VCaP (cell line): ENCODE measurements at regions not wholly inside any gene's neighbourhood (a gene's known extent, or its start where the extent isn't known, plus 50 kb on each side); places are given as distances from the start of the nearest gene placed in this dataset.

Experiments
- H3K27ac ChIP-seq: fragments of 450-650 bp; 2 replicates; pipeline ENCODE4 v1.5.1; 2017
- CTCF ChIP-seq: fragments of 450-650 bp; conservative IDR thresholded peaks from 2 replicates; pipeline ENCODE4 v1.5.1; 2017; ENCODE audit warnings: mild to moderate bottlenecking, moderate library complexity

GRCh38 chr13:81957121-81957520 lies 1616.2 kb upstream of the SPRY2 start:
- H3K27ac ChIP-seq: no peak overlapping the region
- no peak for TF ChIP-seq CTCF

- peak; percentile 80 for TF ChIP-seq CTCF
- H3K27ac ChIP-seq: no peak overlapping the region
These were observed 1589.1 kb upstream of the SPRY2 start for GRCh38 chr13:81929988-81930387.

- no peak overlapping the region for H3K27ac ChIP-seq
- TF ChIP-seq CTCF: peak; percentile 59
These were observed 1586.4 kb upstream of the SPRY2 start for GRCh38 chr13:81927347-81927746.

GRCh38 chr13:81917810-81918209 lies 1576.9 kb upstream of the SPRY2 start:
- no peak overlapping the region for H3K27ac ChIP-seq
- TF ChIP-seq CTCF: no peak

DNA sequence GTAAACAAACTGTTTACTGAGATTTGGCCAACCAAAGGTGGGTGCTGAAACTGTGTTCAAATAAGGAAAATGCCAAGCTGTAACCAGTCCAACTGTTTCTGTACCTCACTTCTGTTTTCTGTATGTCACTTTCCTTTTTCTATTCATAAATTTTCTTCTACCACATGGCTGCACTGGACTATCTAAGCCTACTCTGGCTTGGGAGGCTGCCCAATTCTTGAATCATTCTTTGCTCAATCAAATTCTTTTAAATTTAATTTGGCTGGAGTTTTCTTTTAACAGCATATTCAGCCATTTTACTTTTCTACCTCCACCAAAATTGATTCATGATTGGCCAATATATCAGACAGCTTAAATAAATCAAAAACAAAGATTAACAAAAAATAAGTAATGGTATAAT lies 1575.5 kb upstream of the SPRY2 start:
- no peak overlapping the region for H3K27ac ChIP-seq
- no peak for TF ChIP-seq CTCF

- TF ChIP-seq CTCF: no peak
- no peak overlapping the region for H3K27ac ChIP-seq
These were observed 1567.0 kb upstream of the SPRY2 start for GRCh38 chr13:81907787-81908372.

GRCh38 chr13:81888855-81889254 lies 1547.9 kb upstream of the SPRY2 start:
- H3K27ac ChIP-seq: no peak overlapping the region
- TF ChIP-seq CTCF: no peak
